HL-60/S4 (cell line): ENCODE measurements at regions not wholly inside any gene's neighbourhood (a gene's known extent, or its start where the extent isn't known, plus 50 kb on each side); places are given as distances from the start of the nearest gene placed in this dataset.

Experiments used
- in situ Hi-C: fragments of 300-500 bp; cut with MboI; formaldehyde crosslinking; loops from 2 replicates; pipeline ENCODE4 v1.14.3; 2022; ENCODE audit warnings: low sequenced_read_pairs

GRCh38 chr2:203789618-203790017, 78.0 kb upstream of the CTLA4 start:
- in situ Hi-C loops = no loop called here

- in situ Hi-C loops = no loop called here
These were observed 77.3 kb upstream of the CTLA4 start for GRCh38 chr2:203790134-203790852.

GRCh38 chr2:203796248-203797010, 71.1 kb upstream of the CTLA4 start:
- in situ Hi-C loops = no loop called here

- in situ Hi-C loops = no loop called here
These were observed 70.3 kb upstream of the CTLA4 start for GRCh38 chr2:203797276-203797675.

- in situ Hi-C loops = no loop called here
These were observed 69.9 kb upstream of the CTLA4 start for GRCh38 chr2:203797712-203798111.

GRCh38 chr2:203798296-203799087, 69.1 kb upstream of the CTLA4 start:
- in situ Hi-C loops = no loop called here

DNA sequence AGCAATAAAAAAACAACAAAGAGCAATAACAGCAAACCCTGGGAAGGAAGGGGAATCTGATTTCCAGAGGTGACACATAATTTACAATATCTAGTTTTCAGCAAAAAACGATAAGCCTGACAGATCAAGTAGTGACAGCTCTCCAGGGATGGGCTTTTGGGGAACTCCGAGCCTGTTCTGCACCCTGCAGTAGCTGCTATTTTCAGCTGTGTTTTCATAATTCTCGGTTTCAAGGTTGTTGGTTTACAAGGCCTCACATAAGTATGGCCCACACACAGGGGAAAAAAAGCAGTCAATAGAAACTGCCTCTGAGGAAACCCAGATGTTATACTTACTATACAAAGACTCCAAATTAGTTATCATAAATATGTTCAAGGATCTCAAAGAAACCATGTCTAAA, 67.7 kb upstream of the CTLA4 start:
- in situ Hi-C loops = loop anchor here (25.0 kb wide), 1 partner anchor 313 kb away; no protein-coding TSS in a partner anchor

DNA sequence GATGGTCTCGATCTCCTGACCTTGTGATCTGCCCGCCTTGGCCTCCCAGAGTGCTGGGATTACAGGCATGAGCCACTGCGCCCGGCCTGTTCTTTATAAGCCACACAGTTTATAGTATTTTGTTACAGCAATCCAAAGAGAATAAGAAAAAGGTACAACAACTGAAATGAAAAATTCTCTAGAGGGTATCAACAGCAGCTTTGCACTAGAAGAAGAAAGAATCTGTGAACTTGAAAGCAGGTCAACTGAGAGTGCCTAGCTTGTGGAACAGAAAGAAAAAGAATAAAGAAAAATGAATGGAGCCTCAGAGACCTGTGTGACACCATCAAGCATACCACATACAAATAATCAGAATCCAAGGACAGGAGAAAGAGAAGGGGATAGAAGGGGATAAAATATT, 66.8 kb upstream of the CTLA4 start:
- in situ Hi-C loops = loop anchor here (25.0 kb wide), 1 partner anchor 313 kb away; no protein-coding TSS in a partner anchor

DNA sequence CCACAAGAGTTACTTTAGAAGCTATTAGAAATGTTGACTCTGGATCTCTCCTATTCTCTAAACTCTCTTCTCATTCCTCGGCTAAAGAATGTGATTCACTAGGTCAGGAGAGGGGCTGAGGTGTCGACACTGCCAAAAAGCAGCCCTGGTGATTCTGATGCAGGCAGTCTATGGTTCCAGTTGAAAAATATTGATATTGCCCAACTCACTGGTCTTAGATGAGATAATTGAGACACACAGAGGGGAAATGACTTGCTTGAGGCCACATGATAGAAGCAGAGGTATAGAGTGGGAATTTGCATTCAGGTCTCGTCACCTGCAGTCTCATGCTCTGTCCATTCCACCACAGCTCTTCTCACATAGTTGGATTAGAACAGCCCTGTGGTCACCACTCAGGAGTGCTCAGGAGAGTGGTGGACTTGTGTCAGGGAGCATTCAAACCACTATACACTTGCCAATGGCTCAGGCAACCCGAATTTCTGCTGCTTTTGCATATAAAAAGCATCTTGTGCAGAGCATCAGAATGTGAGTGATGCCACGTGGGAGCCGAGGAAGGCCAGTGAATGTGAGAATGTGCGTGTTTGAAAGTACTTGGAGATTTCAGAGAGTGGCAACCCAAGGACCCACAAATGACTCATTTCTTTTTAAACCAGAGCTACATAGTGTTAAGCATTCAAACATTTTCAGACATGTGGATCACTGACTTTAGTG, 65.1 kb upstream of the CTLA4 start:
- in situ Hi-C loops = loop anchor here (25.0 kb wide), 1 partner anchor 315 kb away; no protein-coding TSS in a partner anchor

GRCh38 chr2:203803053-203803429, 64.5 kb upstream of the CTLA4 start:
- in situ Hi-C loops = loop anchor here (25.0 kb wide), 1 partner anchor 316 kb away; no protein-coding TSS in a partner anchor

DNA sequence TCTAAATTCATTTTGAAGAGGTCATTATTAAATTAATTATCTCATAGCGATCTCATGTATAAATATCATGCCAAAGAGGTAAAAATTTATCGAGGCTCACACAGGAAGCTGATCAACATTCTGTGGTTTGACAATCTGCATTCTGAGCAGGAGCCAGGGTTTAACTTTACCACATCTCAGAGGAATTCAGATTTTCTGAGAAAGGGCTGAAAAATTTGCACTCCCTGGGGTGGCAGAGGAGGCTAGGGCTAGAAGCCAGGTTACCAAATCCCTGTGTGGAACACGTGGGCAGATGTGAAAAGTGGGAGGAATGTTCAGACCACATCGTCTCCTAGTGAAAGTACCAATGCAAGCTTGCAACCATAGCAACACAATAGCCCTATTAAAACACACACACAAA, 63.5 kb upstream of the CTLA4 start:
- in situ Hi-C loops = loop anchor here (25.0 kb wide), 1 partner anchor 317 kb away; no protein-coding TSS in a partner anchor

- in situ Hi-C loops = loop anchor here (25.0 kb wide), 1 partner anchor 318 kb away; no protein-coding TSS in a partner anchor
These were observed 62.6 kb upstream of the CTLA4 start for GRCh38 chr2:203804764-203805485.

- in situ Hi-C loops = loop anchor here (25.0 kb wide), 1 partner anchor 318 kb away; no protein-coding TSS in a partner anchor
These were observed 62.1 kb upstream of the CTLA4 start for GRCh38 chr2:203805486-203805838.

- in situ Hi-C loops = loop anchor here (25.0 kb wide), 1 partner anchor 319 kb away; no protein-coding TSS in a partner anchor
These were observed 60.8 kb upstream of the CTLA4 start for GRCh38 chr2:203806761-203807160.

DNA sequence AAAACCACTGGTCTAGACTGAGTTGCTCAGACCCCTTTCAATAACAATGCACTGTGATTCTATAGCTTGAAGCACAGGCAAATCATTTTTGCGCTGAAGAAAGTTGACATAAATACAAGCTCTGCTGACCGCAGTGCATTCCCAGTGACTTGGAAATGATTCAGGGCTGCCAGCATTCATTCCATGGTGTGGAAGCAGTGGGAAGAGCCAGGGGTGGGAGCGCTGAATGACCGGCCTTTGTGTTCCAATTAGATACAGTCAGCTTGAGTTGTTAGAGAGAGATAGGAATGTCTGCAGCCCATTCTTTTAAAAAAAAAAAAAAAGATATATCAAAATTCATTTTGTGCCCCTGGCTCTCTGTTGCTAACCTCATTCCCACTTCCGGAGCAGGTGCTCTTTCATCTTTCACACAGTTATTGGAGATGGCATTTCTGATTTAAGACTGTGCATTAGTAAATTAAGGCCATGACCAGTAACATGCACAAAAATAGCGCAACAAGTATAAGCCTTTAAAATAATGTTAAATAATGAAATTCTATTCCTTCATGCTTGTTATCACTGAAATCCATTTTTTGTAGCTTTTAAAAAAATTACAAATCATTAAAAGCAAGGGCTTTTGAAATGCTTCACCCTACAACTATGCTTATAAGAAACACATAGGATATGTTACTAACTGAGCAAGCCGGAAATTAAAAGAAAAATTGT, 59.4 kb upstream of the CTLA4 start:
- in situ Hi-C loops = loop anchor here (25.0 kb wide), 1 partner anchor 321 kb away; no protein-coding TSS in a partner anchor

GRCh38 chr2:203809084-203809521, 58.5 kb upstream of the CTLA4 start:
- in situ Hi-C loops = loop anchor here (25.0 kb wide), 1 partner anchor 322 kb away; no protein-coding TSS in a partner anchor

GRCh38 chr2:203809991-203810510, 57.5 kb upstream of the CTLA4 start:
- in situ Hi-C loops = loop anchor here (25.0 kb wide), 1 partner anchor 323 kb away; no protein-coding TSS in a partner anchor

DNA sequence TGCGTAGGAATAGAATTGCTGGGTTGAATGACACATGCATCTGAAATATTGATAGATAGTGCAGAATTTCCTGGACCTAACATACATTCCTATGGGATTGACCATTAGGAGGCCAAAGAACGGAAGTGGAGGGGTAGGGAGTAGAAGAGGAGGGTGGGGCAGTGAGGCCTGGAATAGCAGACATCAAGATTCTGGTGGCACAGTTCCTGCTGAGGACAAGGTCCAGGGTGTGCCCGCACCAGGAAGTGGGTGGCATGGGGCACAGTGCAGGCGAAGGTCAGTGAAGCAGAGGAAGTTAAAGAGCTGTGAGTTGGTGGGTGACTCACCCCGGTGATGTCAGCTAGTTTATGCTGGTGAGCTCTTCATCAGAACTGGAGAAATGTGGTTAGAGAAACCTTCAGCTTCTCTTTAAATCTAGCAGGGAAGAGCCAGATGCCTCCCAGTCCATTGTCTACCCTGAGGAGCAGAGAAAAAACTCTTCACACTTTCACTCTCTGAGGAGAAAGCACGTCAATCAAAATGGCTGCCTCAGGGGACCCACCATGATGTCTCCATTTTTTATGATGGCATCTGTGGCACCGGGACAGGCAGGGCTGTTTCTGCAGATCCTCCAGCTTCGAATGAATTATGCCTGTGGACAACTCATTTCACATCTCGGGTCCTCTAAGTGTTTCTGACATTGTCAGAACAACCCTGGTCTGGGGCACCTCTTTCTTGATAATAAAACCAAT, 55.9 kb upstream of the CTLA4 start:
- in situ Hi-C loops = loop anchor here (25.0 kb wide), 1 partner anchor 324 kb away; no protein-coding TSS in a partner anchor
